HAP-1 (cell line): ENCODE measurements at regions not wholly inside any gene's neighbourhood (a gene's known extent, or its start where the extent isn't known, plus 50 kb on each side); places are given as distances from the start of the nearest gene placed in this dataset.
A peak's percentile ranks its signal among the peaks of the same experiment; 100 is the strongest.

Experiments
- DNase-seq, 2 experiments: peaks; one replicate each; pipeline ENCODE4 v3.0.0-alpha.2; 2016 to 2020; ENCODE audit warnings: low spot score in 2 of 2
- H3K27me3 ChIP-seq: fragments of 250-450 bp; sonication (Bioruptor Pico); 2 replicates; pipeline ENCODE4 v1.5.1; 2020; ENCODE audit warnings: low read depth, mild to moderate bottlenecking, moderate library complexity
- H3K36me3 ChIP-seq: fragments of 250-450 bp; sonication (Bioruptor Pico); replicated peaks from 2 replicates; pipeline ENCODE4 v1.5.1; 2020; ENCODE audit warnings: mild to moderate bottlenecking
- H3K4me1 ChIP-seq: fragments of 250-450 bp; sonication (Bioruptor Pico); 2 replicates; pipeline ENCODE4 v1.5.1; 2020; ENCODE audit warnings: mild to moderate bottlenecking
- H3K4me3 ChIP-seq: fragments of 250-450 bp; sonication (Bioruptor Pico); 2 replicates; pipeline ENCODE4 v1.5.1; 2020; ENCODE audit warnings: mild to moderate bottlenecking, moderate library complexity
- H3K9me3 ChIP-seq: fragments of 250-450 bp; sonication (Bioruptor Pico); 2 replicates; pipeline ENCODE4 v1.5.1; 2020; ENCODE audit warnings: mild to moderate bottlenecking, moderate library complexity
- in situ Hi-C: fragments of 300-500 bp; cut with MboI; formaldehyde crosslinking; loops from 3 replicates; pipeline ENCODE4 v1.14.3; 2020; ENCODE audit warnings: low sequenced_read_pairs, inconsistent platforms, mixed read lengths

- Histone ChIP-seq H3K9me3 (no peaks in the 10 kb centered on the region), H3K4me3 (no peak overlapping the region), H3K36me3 (no peaks in the 10 kb centered on the region; the same call in 1 of the 2 replicates), H3K27me3 (no peaks in the 10 kb centered on the region), H3K4me1 (peaks cover 16% of the 10 kb centered on the region)
- DNase-seq: no peak
- in situ Hi-C loops: no loop called here
Observed at GRCh38 chr12:43115441-43116160, 436.4 kb downstream of the ADAMTS20 start.

GRCh38 chr12:43114316-43114715 lies 437.7 kb downstream of the ADAMTS20 start:
- no peak for DNase-seq
- no peaks in the 10 kb centered on the region for H3K27me3 ChIP-seq
- in situ Hi-C loops: no loop called here

GRCh38 chr12:43113616-43114015 lies 438.4 kb downstream of the ADAMTS20 start:
- in situ Hi-C loops: no loop called here
- no peak for DNase-seq
- no peaks in the 10 kb centered on the region for H3K27me3 ChIP-seq

More at GRCh38 chr12:43114316-43114715, 437.7 kb downstream of the ADAMTS20 start:
- Histone ChIP-seq H3K9me3 (no peaks in the 10 kb centered on the region), H3K4me1 (peaks cover 8% of the 10 kb centered on the region), H3K4me3 (no peak overlapping the region), H3K36me3 (no peaks in the 10 kb centered on the region; the same call in 1 of the 2 replicates)

GRCh38 chr12:43113135-43113534 lies 438.9 kb downstream of the ADAMTS20 start:
- no peaks in the 10 kb centered on the region; the same call in 1 of the 2 replicates for H3K36me3 ChIP-seq
- no peaks in the 10 kb centered on the region for H3K9me3 ChIP-seq
- no peaks in the 10 kb centered on the region for H3K27me3 ChIP-seq
- peak in 1 of 2 experiments; percentile 12 for DNase-seq
- H3K4me1 ChIP-seq: peaks cover 11% of the 10 kb centered on the region
- H3K4me3 ChIP-seq: no peak overlapping the region
- in situ Hi-C loops: no loop called here

More at GRCh38 chr12:43113616-43114015, 438.4 kb downstream of the ADAMTS20 start:
- H3K36me3 ChIP-seq: no peaks in the 10 kb centered on the region; the same call in 1 of the 2 replicates
- H3K9me3 ChIP-seq: no peaks in the 10 kb centered on the region
- H3K4me1 ChIP-seq: peaks cover 7% of the 10 kb centered on the region
- no peak overlapping the region for H3K4me3 ChIP-seq

- no peaks in the 10 kb centered on the region; the same call in 1 of the 2 replicates for H3K36me3 ChIP-seq
- no peak overlapping the region for H3K4me3 ChIP-seq
- peaks cover 11% of the 10 kb centered on the region; the same call in 1 of the 2 replicates for H3K4me1 ChIP-seq
- no peak for DNase-seq
- no peaks in the 10 kb centered on the region for H3K9me3 ChIP-seq
- no peaks in the 10 kb centered on the region for H3K27me3 ChIP-seq
- in situ Hi-C loops: no loop called here
Observed at GRCh38 chr12:43112101-43112920, 439.7 kb downstream of the ADAMTS20 start.

- H3K36me3 ChIP-seq: no peaks in the 10 kb centered on the region; the same call in 1 of the 2 replicates
- H3K27me3 ChIP-seq: no peaks in the 10 kb centered on the region
- in situ Hi-C loops: no loop called here
- no peaks in the 10 kb centered on the region for H3K9me3 ChIP-seq
- no peak for DNase-seq
- peaks cover 13% of the 10 kb centered on the region; the same call in 1 of the 2 replicates for H3K4me1 ChIP-seq
- no peak overlapping the region for H3K4me3 ChIP-seq
Observed at GRCh38 chr12:43111608-43112007, 440.4 kb downstream of the ADAMTS20 start.

GRCh38 chr12:43109631-43110345 lies 442.2 kb downstream of the ADAMTS20 start:
- Histone ChIP-seq H3K9me3 (no peaks in the 10 kb centered on the region), H3K4me3 (no peak overlapping the region), H3K27me3 (no peaks in the 10 kb centered on the region), H3K36me3 (no peaks in the 10 kb centered on the region; the same call in 1 of the 2 replicates), H3K4me1 (peaks cover 13% of the 10 kb centered on the region; the same call in 1 of the 2 replicates)
- in situ Hi-C loops: no loop called here
- no peak for DNase-seq

GRCh38 chr12:43108656-43109055 lies 443.3 kb downstream of the ADAMTS20 start:
- in situ Hi-C loops: no loop called here
- no peaks in the 10 kb centered on the region for H3K27me3 ChIP-seq
- peaks cover 13% of the 10 kb centered on the region; the same call in 1 of the 2 replicates for H3K4me1 ChIP-seq
- no peaks in the 10 kb centered on the region; the same call in 1 of the 2 replicates for H3K36me3 ChIP-seq
- H3K9me3 ChIP-seq: no peaks in the 10 kb centered on the region
- H3K4me3 ChIP-seq: no peak overlapping the region
- DNase-seq: peak; percentile 12 to 47

GRCh38 chr12:43107026-43107775 lies 444.8 kb downstream of the ADAMTS20 start:
- no peaks in the 10 kb centered on the region for H3K27me3 ChIP-seq
- in situ Hi-C loops: no loop called here

GRCh38 chr12:43106355-43106754 lies 445.6 kb downstream of the ADAMTS20 start:
- Histone ChIP-seq H3K4me1 (peaks cover 8% of the 10 kb centered on the region; the same call in 1 of the 2 replicates), H3K27me3 (no peaks in the 10 kb centered on the region), H3K9me3 (no peaks in the 10 kb centered on the region), H3K36me3 (no peaks in the 10 kb centered on the region), H3K4me3 (no peak overlapping the region)
- DNase-seq: no peak
- in situ Hi-C loops: no loop called here

More at GRCh38 chr12:43107026-43107775, 444.8 kb downstream of the ADAMTS20 start:
- no peaks in the 10 kb centered on the region for H3K36me3 ChIP-seq
- no peak overlapping the region for H3K4me3 ChIP-seq
- H3K4me1 ChIP-seq: peaks cover 13% of the 10 kb centered on the region; the same call in 1 of the 2 replicates
- DNase-seq: no peak
- no peaks in the 10 kb centered on the region for H3K9me3 ChIP-seq

- no peaks in the 10 kb centered on the region for H3K9me3 ChIP-seq
- no peaks in the 10 kb centered on the region for H3K36me3 ChIP-seq
- H3K27me3 ChIP-seq: no peaks in the 10 kb centered on the region
- no peak overlapping the region for H3K4me3 ChIP-seq
- peaks cover 8% of the 10 kb centered on the region; the same call in 1 of the 2 replicates for H3K4me1 ChIP-seq
- in situ Hi-C loops: no loop called here
- no peak for DNase-seq
Observed at GRCh38 chr12:43105426-43105981, 446.5 kb downstream of the ADAMTS20 start.

GRCh38 chr12:43104494-43104893 lies 447.5 kb downstream of the ADAMTS20 start:
- Histone ChIP-seq H3K4me1 (peaks cover 13% of the 10 kb centered on the region), H3K36me3 (no peaks in the 10 kb centered on the region), H3K9me3 (no peaks in the 10 kb centered on the region), H3K27me3 (no peaks in the 10 kb centered on the region), H3K4me3 (no peak overlapping the region)
- in situ Hi-C loops: no loop called here
- peak in 1 of 2 experiments; percentile 18 for DNase-seq
